ENCODE measurements at regions not wholly inside any gene's neighbourhood (a gene's known extent, or its start where the extent isn't known, plus 50 kb on each side); places are given as distances from the start of the nearest gene placed in this dataset.
"Not testable (repeated sequence)": the region's sequence is repeated elsewhere in the genome, so short reads cannot be mapped to it uniquely, and the experiment has no call there.

DNA sequence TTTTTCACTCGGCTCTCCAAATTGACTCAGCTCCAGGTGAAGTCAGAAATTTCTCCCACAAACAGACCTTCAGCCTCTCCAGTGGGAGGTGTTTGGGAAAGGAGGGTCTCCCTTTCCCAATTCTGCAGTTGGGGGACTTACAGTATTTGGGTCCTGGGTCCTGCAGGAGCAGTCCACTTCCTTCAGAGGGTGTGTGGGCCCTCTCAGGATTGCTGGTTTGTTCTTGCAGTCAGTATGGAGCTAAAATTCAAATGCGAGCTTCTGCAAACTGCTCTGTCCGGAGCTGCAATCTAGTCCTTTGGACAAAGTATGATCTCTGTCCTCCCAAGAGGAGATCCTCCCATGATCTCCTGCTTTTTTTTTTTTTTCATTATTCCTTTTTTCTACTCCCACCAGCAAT is 87.9 kb upstream of the MSTN start:
- no peak for DNase-seq (ENCODE audit: low spot score)

DNA sequence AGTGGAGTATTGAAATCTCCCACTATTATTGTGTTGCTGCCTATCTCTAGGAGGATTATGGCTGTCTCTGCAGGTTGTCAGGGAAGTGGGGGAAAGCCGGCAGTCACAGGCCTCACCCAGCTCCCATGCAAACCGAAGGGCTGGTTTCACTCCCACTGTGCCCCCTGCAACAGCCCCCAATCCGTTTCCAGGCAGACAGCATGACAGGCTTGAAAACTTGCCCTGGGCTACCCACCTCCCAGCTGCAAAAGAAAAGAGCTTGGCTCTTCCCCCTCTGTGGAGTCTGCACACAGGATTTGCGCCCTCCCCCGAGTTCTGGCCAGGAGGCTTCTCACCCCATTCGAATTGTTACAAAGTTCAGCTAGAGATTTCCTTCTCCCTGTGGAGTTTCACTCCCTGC is 87.4 kb upstream of the MSTN start:
- DNase-seq (ENCODE audit: low spot score), result no peak

DNA sequence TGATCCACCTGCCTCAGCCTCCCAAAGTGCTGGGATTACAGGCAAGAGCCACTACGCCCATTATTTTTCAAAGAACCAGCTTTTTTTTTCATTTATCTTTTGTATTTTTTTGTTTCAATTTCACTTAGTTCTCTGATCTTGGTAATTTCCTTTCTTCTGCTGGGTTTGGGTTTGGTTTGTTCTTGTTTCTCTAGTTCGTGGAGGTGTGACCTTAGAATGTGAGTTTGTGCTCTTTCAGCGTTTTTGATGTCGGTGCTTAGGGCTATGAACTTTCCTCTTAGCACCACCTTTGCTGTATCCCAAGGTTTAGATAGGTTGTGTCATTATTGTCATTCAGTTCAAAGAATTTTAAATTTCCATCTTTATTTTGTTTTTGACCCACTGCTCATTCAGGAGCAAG is 86.7 kb upstream of the MSTN start:
- DNase-seq (ENCODE audit: low spot score), result no peak

GRCh38 chr2:190146109-190146508 is 83.6 kb upstream of the MSTN start:
- not testable (repeated sequence) for DNase-seq (ENCODE audit: low spot score)

DNA sequence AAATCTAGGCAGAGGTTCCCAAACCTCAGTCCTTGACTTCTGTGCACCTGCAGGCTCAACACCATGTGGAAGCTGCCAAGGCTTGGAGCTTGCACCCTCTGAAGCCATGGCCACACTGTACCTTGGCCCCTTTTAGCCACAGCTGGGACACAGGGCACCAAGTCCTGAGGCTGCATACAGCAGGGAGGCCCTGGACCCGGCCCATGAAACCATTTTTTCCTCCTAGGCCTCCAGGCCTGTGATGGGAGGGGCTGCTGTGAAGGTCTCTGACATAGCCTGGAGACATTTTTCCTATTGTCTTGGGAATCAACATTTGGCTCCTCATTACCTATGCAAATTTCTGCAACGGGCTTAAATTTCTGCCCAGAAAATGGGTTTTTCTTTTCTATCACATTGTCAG is 77.9 kb upstream of the MSTN start:
- DNase-seq (ENCODE audit: low spot score), result not testable (repeated sequence)

DNA sequence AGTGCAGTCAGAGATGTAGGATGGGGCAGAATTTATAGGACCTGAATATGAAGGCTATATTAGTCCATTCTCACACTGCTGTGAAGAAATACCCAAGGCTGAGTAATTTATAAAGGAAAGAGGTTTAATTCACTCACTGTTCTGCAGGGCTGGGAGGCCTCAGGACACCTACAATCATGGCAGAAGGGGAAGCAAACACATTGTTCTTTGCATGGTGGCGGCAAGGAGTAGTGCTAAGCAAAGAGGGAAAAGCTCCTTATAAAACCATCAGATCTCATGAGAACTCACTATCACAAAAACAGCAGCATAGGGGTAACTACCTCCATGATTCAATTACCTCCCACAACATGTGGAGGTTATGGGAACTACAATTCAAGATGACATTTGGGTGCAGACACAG is 76.8 kb upstream of the MSTN start:
- no peak for DNase-seq (ENCODE audit: low spot score)

GRCh38 chr2:190138032-190138431 is 75.5 kb upstream of the MSTN start:
- DNase-seq (ENCODE audit: low spot score), result no peak

GRCh38 chr2:190137561-190137960 is 75.0 kb upstream of the MSTN start:
- DNase-seq (ENCODE audit: low spot score), result peak; percentile 18

DNA sequence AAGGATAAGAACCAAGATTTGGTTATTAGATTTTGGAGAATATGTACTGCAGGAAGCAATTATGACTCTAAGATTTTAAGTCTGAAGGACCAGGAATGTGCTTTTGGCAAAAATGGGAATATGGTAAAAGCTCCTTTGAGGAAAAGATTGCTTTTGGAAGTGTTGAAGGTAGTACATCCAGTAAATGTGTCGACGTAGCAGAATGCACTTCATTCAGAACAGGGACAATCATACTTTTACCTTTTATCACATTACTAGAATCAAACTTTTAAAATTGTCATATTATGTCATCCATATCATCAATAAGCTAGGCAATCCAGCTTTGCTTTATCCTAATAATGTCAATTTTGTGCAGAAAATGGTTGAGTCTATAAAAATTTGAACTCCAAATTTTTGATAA is 74.3 kb upstream of the MSTN start:
- DNase-seq (ENCODE audit: low spot score), result no peak

GRCh38 chr2:190136259-190136658 is 73.7 kb upstream of the MSTN start:
- no peak for DNase-seq (ENCODE audit: low spot score)

DNA sequence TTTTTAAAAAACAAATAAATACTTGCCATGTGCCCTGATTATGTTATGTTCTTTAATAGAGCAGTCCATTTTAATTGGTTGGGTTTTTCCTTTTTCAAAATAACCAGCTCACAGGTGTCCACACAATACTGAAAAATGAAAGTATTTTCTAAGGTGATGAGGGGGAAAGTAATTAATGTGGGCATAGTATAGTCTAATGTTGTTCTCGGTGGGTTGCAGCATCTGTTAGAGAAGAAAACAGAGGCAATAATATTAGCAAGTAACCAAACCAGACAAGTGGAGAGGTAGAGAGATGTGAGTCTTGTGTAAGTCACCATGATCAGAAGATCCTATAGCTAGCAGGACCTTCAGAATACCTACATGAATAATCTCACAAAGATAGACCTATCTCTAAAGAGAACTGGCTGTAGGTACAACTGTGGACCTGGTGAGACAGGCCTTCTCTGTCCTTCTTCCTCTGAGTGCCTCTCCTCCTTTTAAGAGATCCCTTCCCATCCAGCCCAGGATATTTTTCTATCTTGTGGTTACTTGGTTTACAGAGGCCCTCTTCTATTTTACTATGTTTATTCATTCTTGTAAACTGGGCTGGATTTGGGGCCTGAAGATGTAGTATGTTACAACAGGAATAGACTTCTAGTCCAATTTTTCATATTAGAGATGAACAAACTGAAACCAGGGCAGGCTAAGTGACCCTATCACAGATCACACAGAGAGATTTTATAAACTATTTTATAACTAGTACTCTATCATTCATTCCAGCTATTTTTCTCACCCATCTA is 67.1 kb upstream of the MSTN start:
- no peak for DNase-seq (ENCODE audit: low spot score)

- no peak for DNase-seq (ENCODE audit: low spot score)
Measured at GRCh38 chr2:190127651-190128050, 65.1 kb upstream of the MSTN start.

DNA sequence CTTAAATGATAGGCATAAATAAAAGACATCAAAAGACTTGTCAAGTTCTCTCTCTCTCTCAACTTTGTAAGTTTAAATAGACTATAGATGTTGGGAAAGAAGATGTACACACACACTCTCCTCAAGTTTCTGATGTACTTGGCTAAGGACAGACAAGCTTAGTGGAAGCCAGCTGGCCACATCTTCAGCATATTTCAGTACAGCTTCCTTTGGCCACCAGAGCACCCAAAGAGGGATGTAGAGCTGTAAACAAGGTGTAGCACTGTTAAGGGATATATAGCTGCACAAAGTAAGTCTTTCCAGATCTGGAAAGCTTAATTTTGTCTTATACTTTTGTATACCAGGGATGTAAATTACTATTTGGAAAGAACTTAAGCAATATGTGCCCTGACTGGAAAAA is 64.3 kb upstream of the MSTN start:
- no peak for DNase-seq (ENCODE audit: low spot score)

DNA sequence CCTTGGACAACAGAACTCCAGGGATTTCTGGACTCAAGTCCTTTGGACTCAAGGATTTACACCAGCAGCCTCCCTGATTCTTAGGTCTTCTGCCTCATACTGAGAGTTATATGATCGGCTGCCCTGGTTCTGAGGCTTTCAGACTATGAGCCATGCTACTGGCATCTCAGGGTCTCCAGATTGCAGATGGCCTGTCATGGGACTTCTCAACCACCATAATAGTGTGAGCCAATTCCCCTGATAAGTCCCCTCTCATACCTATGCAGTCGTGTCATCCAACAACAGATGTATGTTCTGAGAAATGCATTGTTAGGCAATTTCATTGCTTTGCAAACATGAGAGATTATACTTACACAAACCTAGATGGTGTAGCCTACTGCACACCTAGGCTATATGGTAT is 61.4 kb upstream of the MSTN start:
- DNase-seq (ENCODE audit: low spot score), result no peak

- DNase-seq (ENCODE audit: low spot score), result no peak
Measured at GRCh38 chr2:190121971-190122370, 59.4 kb upstream of the MSTN start.

DNA sequence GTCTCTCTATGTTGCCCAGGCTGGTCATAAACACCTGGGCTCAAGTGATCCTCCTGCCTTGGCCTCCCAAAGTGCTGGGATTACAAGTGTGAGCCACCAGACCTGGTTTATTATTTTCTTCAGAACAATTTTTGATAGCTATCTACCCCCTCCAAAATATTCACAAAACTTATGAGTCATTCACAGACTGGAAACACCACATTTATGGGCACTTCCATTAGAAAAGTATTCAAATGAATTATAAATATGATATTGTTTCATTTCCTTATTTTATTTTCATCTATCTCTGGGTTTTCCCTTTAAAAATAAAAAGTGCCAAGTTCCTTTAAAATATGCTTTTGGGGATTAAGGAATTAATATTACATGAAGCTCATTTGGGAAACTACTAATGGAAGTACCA is 58.8 kb upstream of the MSTN start:
- DNase-seq (ENCODE audit: low spot score), result no peak

- DNase-seq (ENCODE audit: low spot score), result no peak
Measured at GRCh38 chr2:190119923-190120590, 57.5 kb upstream of the MSTN start.

DNA sequence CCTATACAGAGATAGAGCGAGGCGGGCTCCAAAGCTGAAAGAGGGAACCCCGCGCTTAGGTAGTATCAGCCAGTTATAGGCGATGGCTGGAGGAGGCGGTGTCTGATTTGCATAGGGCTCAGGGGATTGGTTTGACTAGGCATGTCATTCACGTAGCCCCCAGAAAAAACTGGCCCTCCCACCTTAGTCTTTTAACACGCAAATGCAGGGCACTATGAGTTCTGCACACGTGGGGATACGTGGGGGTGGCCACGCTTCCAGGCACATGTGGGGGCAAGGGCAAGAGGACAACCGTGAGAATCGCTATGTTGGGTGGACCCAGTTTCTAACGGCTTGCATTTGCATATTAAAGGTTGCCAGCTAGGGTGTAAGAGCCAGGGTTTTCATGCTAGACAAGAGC is 56.7 kb upstream of the MSTN start:
- DNase-seq (ENCODE audit: low spot score), result no peak

DNA sequence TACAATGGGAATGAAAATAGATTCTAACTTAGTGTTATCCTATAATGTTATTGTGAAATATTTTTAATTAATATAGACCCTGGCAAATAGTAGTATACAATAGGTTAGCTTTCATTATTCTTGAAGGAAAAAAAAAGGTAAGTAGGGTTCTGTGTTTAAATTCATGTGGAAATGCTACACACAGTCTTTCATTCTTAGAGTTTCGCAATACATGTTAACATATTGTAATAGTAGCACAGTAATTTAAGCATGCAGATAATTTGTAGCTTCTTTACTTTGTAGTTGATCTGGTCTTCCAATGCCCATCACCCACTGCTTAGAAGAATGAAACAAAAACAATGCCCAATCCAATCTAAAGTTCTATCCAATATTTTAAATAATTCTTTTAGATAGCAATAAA is 54.8 kb upstream of the MSTN start:
- DNase-seq (ENCODE audit: low spot score), result no peak

DNA sequence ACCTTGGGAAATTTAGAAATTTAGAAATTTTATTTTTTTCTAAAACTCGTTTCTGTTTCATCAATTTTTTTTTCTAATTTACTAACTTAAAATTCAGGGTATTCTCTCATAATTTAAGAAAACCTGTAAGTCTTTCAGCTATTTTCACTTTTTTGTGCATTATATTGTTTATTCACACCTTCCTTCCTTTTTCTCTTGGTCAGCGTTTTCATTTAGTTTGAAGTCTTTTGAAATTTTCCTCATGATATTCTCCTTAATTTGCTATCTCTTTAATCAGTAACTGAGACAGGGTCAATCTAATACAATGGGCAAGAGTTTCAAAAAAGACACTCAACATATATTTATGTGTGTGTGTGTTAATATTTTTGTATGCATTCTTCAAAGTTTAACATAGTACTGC is 50.5 kb upstream of the MSTN start:
- DNase-seq (ENCODE audit: low spot score), result no peak
